PC-3 (cell line): ENCODE measurements at regions not wholly inside any gene's neighbourhood (a gene's known extent, or its start where the extent isn't known, plus 50 kb on each side); places are given as distances from the start of the nearest gene placed in this dataset.

ENCODE experiments used
- ATAC-seq: fragments of 200-7000 bp; cut with Tn5 transposase; 2 replicates; pipeline ENCODE4 v1.9.1; 2020; ENCODE audit warnings: mild to moderate bottlenecking, moderate library complexity
- BruUV-seq: library from RNA; stranded (reverse); fragments of 400-500 nt; replicated peaks from 2 replicates; lab custom pipeline; 2021; lab: Mats Ljungman, UMichigan
- CTCF ChIA-PET: fragments of 300-600 bp; sonication (Branson Sonifier 250); formaldehyde crosslinking; loops from one replicate; lab custom pipeline; 2022; ENCODE audit warnings: antibody characterized with exemption; lab: Charles Lee
- POLR2A ChIA-PET: fragments of 300-600 bp; sonication (Branson Sonifier 250); formaldehyde crosslinking; loops from one replicate; lab custom pipeline; 2022; ENCODE audit warnings: antibody characterized with exemption; ENCODE audit not compliant: unreplicated experiment; lab: Charles Lee
- DNase-seq: peaks from one replicate; pipeline ENCODE4 v3.0.0-alpha.2; 2015
- H2AFZ ChIP-seq: fragments of 300-600 bp; sonication (generic); 2 replicates; pipeline ENCODE4 v1.6.0; 2016; ENCODE audit warnings: antibody characterized with exemption, low read length
- H3F3A ChIP-seq: fragments of 300-600 bp; sonication (generic); one replicate; pipeline ENCODE4 v1.6.0; 2017; ENCODE audit warnings: antibody characterized with exemption, low read length, control low read depth, mild to moderate bottlenecking; ENCODE audit not compliant: unreplicated experiment
- H3K27ac ChIP-seq: fragments of 300-600 bp; sonication (generic); 2 replicates; pipeline ENCODE4 v1.5.1; 2016; ENCODE audit warnings: mild to moderate bottlenecking, low read length
- H3K27me3 ChIP-seq: fragments of 300-600 bp; sonication (generic); 2 replicates; pipeline ENCODE4 v1.6.1; 2016; ENCODE audit warnings: low read length, mixed read lengths
- H3K36me3 ChIP-seq: fragments of 300-600 bp; sonication (generic); 2 replicates; pipeline ENCODE4 v1.6.1; 2016; ENCODE audit warnings: low read depth, mixed run types, low read length, mixed read lengths
- H3K4me1 ChIP-seq: fragments of 300-600 bp; sonication (generic); 2 replicates; pipeline ENCODE4 v1.5.1; 2016; ENCODE audit warnings: low read length; ENCODE audit not compliant: insufficient read depth
- H3K4me2 ChIP-seq: fragments of 300-600 bp; sonication (generic); 2 replicates; pipeline ENCODE4 v1.6.0; 2016; ENCODE audit warnings: low read length
- H3K4me3 ChIP-seq: fragments of 300-600 bp; sonication (generic); 2 replicates; pipeline ENCODE4 v1.5.1; 2016; ENCODE audit warnings: mild to moderate bottlenecking, low read length, mixed read lengths
- H3K79me2 ChIP-seq: fragments of 300-600 bp; sonication (generic); 2 replicates; pipeline ENCODE4 v1.6.1; 2017; ENCODE audit warnings: low read length, mixed read lengths
- H3K9ac ChIP-seq: fragments of 300-600 bp; sonication (generic); 2 replicates; pipeline ENCODE4 v1.6.0; 2016; ENCODE audit warnings: mild to moderate bottlenecking, low read length
- H3K9me2 ChIP-seq: fragments of 300-600 bp; sonication (generic); replicated peaks from 2 replicates; pipeline ENCODE4 v1.6.1; 2016; ENCODE audit warnings: mixed run types, low read length, mixed read lengths
- H3K9me3 ChIP-seq: fragments of 300-600 bp; sonication (generic); 2 replicates; pipeline ENCODE4 v1.6.1; 2016; ENCODE audit warnings: low read length, mixed read lengths
- H4K20me1 ChIP-seq: fragments of 300-600 bp; sonication (generic); 2 replicates; pipeline ENCODE4 v1.6.1; 2016; ENCODE audit warnings: low read length, mixed read lengths
- EZH2 ChIP-seq: fragments of 300-600 bp; sonication (generic); IDR thresholded peaks from one replicate; pipeline ENCODE4 v1.6.1; 2017; ENCODE audit warnings: antibody characterized with exemption, mild to moderate bottlenecking, low read length; ENCODE audit not compliant: unreplicated experiment
- EZH2phosphoT487 ChIP-seq: fragments of 300-600 bp; sonication (generic); IDR thresholded peaks from 2 replicates; pipeline ENCODE4 v1.6.1; 2018; ENCODE audit warnings: mild to moderate bottlenecking, antibody characterized with exemption, low read length, borderline replicate concordance
- intact Hi-C: fragments of 100-400 bp; cut with micrococcal nuclease; formaldehyde crosslinking; loops from 2 replicates; pipeline ENCODE4 v1.9.0; 2023
- TF ChIP-seq, protein P1 (sequence below): fragments of 300-600 bp; sonication (generic); conservative IDR thresholded peaks from 2 replicates; pipeline ENCODE4 v1.5.1; 2017; ENCODE audit warnings: antibody characterized with exemption, low read depth, mild to moderate bottlenecking, low read length

- Histone ChIP-seq H3K27ac (no peak overlapping the region), H2AFZ (no peak overlapping the region), H3K4me3 (no peak overlapping the region), H3K79me2 (no peaks in the 10 kb centered on the region), H4K20me1 (no peaks in the 10 kb centered on the region), H3K4me2 (no peak overlapping the region), H3K9me3 (no peaks in the 10 kb centered on the region), H3F3A (no peaks in the 10 kb centered on the region), H3K9ac (no peak overlapping the region), H3K9me2 (no peaks in the 10 kb centered on the region), H3K4me1 (peaks cover 31% of the 10 kb centered on the region), H3K27me3 (no peaks in the 10 kb centered on the region), H3K36me3 (no peaks in the 10 kb centered on the region)
- ChIA-PET CTCF (interaction anchor here (0.5 to 1.9 kb wide), 13 partner anchors 11 to 969 kb away, joined by 3 to 31 read pairs (median 4); partner anchors contain the start of gene RNU6-8), POLR2A (interaction anchor here (0.7 kb wide), 1 partner anchor 177 kb away, joined by 6 read pairs; no protein-coding TSS in a partner anchor)
- DNase-seq (peak; percentile 83), ATAC-seq (peak; percentile 76)
- no TSS peak for BruUV-seq
- TF ChIP-seq, protein P1, sequence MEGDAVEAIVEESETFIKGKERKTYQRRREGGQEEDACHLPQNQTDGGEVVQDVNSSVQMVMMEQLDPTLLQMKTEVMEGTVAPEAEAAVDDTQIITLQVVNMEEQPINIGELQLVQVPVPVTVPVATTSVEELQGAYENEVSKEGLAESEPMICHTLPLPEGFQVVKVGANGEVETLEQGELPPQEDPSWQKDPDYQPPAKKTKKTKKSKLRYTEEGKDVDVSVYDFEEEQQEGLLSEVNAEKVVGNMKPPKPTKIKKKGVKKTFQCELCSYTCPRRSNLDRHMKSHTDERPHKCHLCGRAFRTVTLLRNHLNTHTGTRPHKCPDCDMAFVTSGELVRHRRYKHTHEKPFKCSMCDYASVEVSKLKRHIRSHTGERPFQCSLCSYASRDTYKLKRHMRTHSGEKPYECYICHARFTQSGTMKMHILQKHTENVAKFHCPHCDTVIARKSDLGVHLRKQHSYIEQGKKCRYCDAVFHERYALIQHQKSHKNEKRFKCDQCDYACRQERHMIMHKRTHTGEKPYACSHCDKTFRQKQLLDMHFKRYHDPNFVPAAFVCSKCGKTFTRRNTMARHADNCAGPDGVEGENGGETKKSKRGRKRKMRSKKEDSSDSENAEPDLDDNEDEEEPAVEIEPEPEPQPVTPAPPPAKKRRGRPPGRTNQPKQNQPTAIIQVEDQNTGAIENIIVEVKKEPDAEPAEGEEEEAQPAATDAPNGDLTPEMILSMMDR, result peak; percentile 91
- no peak for TF ChIP-seq EZH2phosphoT487
- TF ChIP-seq EZH2, result no peak
- intact Hi-C loops, result loop anchor here (1.0 to 5.0 kb wide), 7 partner anchors 142 to 898 kb away; partner anchors contain the start of gene DTD2
These were observed 52.0 kb upstream of the RNU6-8 start for GRCh38 chr14:32254952-32255679.

GRCh38 chr14:32255789-32256188 lies 52.7 kb upstream of the RNU6-8 start:
- no peak overlapping the region for H3K4me2 ChIP-seq
- H4K20me1 ChIP-seq, result no peaks in the 10 kb centered on the region
- DNase-seq, result no peak
- BruUV-seq, result no TSS peak
- no peaks in the 10 kb centered on the region for H3K79me2 ChIP-seq
- H3K9me2 ChIP-seq, result no peaks in the 10 kb centered on the region
- H3K4me1 ChIP-seq, result peaks cover 31% of the 10 kb centered on the region
- no peak overlapping the region for H3K27ac ChIP-seq
- intact Hi-C loops, result loop anchor here (1.0 to 5.0 kb wide), 7 partner anchors 53 to 305 kb away; no protein-coding TSS in a partner anchor
- POLR2A ChIA-PET, result no interaction called here
- no peak overlapping the region for H3K4me3 ChIP-seq
- H3K27me3 ChIP-seq, result no peaks in the 10 kb centered on the region
- TF ChIP-seq EZH2phosphoT487 (no peak), EZH2 (no peak)
- TF ChIP-seq, protein P1, result no peak
- H3K36me3 ChIP-seq, result no peaks in the 10 kb centered on the region
- no peak for ATAC-seq
- no peak overlapping the region for H2AFZ ChIP-seq
- CTCF ChIA-PET, result interaction anchor here (0.8 to 0.9 kb wide), 2 partner anchors 214 to 321 kb away, joined by 3 to 5 read pairs; no protein-coding TSS in a partner anchor
- H3F3A ChIP-seq, result no peaks in the 10 kb centered on the region
- no peaks in the 10 kb centered on the region for H3K9me3 ChIP-seq
- H3K9ac ChIP-seq, result no peak overlapping the region
